Fibroblast of peridontal ligament (primary cell): ENCODE measurements at regions not wholly inside any gene's neighbourhood (a gene's known extent, or its start where the extent isn't known, plus 50 kb on each side); places are given as distances from the start of the nearest gene placed in this dataset.
"Not testable (repeated sequence)": the region's sequence is repeated elsewhere in the genome, so short reads cannot be mapped to it uniquely, and the experiment has no call there.

Source experiments
- DNase-seq: peaks from one replicate; pipeline ENCODE4 v3.0.0-alpha.2; 2010; ENCODE audit errors: extremely low read depth

DNA sequence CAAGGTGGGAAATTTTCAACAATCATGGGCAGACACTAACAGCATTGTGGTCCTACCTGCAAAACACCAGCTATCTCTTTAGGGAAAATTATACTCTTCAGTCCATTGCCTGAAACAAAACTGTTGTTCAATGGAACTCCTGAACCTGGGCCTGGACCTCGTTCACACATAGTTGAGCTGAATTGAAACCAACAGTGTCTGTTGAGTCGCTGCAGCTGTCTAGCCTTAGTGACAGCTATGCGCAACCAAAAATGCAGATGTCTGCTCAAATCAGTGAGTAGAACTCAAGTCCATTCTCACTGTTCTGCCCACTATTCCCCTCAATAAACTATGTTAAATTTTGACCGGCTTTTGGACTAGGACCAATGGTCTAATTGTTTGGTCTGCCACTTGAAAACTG lies 286.2 kb downstream of the TFAP2A start:
- DNase-seq, result no peak

DNA sequence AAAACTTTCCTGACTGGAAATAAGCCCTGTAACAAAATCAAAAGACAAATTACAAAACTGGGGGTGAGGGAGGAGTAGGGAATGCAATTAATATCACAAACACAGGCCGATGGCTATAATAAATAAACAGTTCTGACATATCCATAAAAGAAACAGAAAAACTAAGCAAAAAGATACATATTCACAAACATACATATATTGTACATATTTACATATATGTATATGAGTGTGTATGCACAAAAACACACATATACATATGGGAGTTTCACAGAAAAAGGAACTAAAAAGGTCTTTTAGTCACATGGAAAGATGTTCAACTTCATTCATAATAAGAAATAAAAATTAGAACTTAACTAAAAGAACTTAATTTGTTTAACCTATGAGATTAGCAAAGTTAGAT lies 292.7 kb downstream of the TFAP2A start:
- no peak for DNase-seq

DNA sequence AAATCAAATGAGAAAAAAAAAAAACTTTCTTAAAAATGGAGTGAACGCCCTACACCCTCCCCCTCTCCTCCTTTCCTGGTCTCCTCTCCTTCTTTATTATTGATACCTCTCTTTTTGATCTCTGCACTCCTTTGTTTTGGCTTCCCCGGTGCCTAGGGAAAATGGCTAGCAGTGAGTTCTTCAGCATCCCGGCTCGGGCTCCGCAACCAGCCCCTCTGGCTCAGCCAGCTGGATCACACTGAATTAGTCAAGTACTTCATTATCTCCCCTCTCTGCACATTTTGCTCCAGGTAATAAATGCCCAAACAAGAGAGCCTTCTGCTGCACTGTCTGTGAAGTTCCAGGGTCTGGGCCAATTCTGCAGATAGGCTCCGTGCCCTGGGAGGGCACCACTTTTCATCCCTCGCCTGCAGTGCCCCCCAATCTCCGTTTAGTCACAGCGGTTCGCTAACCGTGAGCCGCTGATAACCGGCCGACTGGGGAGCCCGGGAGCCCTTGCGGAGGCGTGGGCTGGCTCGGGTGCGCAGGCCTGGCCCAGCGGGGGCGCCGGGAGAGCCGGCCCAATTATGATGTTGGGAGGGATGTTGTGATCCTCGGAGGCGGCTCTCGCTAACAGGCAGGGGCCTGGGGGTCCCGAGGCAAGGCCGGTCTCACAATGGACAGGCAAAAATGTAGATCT lies 301.9 kb downstream of the TFAP2A start:
- no peak for DNase-seq

DNA sequence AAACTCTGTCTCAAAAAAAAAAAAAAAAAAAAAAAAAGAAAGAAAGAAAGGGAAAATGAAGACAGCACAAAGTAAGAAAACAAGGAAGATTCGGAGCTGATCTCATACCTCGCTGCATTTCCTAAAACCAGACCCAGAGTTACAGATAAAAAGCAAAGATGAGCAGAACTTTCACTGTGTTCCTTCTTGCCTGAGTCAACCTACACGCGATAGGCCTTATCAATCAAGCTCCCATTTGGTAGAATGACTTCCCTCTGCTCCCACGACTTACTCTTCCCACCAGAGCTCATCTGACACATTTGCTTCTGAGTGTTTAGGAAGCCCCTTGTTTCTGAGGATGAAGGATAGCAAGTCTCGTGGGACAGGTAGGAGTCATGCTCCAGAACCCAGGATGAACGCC lies 302.9 kb downstream of the TFAP2A start:
- DNase-seq, result no peak

DNA sequence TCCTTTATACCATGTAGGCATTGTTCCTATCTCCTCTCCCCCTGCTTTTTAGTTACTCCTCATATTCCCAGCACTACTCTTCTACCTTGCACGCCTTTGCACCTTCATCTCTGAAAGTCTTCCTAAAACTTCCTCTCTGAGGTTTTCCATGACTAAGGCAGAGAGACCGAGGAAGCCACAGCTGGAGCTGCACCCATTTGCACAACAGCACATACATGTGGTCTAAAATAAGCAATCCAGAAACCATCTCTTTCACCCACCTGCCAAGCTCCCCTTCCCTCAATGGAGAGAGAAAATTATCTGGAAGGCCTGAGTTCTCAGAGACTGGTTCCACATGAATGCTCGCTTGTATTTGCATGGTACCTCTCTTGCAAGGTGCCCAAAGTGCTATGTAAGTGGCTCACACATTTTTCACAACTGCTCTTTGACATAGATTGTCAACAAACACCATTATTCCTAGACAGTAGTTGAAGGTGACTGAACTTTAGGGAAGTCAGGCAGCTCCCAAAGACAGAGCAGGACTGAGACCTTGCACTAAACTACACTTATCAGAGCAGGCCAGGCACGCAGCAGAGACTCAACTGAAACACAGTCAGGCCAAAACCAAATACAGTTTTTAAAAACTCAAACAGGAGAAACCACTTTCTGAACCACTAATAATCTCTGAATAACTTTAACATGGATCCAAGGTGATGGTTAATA lies 313.2 kb downstream of the TFAP2A start:
- no peak for DNase-seq

DNA sequence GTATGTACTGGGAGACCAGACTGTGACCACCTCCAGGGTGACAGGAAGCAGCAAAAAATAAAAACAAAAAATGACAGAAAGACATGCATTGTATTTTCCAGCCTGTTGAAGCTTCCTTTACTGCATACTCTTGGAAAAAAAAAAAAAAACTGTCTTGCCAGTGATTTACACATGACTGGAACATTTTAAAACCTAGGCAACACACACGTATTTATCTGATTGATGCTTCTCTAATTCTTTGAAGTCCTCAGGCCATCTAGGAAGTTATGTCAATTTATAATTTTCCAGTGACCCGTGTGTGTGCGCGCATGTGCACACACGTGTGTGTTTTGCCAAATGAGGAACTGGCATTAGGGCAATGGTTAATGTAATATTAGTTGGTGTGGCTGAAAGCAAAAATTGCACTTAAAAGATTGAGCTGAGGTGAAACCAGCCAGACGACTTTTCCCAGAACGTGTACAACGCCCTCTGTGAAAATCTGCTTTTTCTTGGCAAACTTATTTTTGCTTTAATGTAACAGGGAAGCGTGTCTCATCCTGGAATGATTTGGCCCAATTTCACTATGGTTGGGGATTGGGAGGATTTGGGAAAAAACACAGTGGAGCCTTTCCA lies 315.2 kb downstream of the TFAP2A start:
- no peak for DNase-seq

DNA sequence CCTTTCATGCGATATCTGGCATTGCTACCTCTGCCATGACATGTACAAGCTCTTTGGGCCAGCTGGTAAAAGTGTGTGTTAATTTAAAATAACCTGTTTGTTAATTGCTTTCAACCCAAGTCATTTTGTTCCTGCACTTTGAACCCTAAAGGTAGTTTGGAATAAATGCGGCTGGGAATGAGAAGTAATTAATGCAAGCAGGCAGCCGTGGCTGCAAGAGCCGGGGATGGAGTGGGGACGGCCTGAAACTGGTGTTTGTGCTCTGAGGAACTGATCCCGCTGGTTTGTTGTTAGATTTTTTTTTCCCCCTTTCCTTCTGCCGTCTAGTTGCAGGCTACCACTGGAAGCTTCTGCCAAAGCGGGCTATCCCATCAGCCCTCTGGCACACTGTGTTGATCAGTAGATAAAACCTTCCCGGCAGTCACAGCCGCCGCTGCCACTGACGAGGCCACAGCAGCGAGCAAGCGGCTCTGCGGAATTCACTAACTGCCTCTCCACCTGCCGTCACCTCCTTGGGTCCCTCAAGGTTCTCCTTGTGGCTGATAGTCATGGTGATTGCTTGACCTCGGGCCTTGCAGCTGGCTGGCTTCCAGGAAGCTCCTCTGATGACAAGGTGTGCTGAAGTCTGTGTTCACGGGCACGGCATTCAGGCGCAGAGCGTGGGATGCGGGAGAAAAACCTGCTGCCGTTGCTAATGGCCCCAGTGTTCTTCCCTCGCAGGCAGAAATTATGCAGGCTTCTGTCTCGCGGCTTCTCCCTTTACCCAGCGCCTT lies 315.9 kb downstream of the TFAP2A start:
- no peak for DNase-seq

DNA sequence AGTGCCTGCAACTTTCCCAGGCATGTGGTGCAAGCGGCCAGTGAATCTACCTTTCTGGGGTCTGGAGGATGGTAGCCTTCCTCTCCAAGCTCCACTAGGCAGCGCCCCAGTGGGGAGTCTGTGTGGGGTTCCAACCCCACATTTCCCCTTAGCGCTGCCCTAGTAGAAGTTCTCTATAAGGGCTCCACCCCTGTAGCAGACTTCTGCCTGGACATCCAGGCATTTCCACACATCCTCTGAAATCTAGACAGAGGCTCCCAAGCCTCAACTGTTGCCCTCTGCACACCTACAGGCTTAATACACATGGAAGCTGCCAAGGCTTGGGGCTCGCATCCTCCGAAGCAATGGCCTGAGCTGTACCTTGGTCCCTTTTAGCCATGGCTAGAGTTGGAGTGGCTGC lies 321.6 kb downstream of the TFAP2A start:
- no peak for DNase-seq

DNA sequence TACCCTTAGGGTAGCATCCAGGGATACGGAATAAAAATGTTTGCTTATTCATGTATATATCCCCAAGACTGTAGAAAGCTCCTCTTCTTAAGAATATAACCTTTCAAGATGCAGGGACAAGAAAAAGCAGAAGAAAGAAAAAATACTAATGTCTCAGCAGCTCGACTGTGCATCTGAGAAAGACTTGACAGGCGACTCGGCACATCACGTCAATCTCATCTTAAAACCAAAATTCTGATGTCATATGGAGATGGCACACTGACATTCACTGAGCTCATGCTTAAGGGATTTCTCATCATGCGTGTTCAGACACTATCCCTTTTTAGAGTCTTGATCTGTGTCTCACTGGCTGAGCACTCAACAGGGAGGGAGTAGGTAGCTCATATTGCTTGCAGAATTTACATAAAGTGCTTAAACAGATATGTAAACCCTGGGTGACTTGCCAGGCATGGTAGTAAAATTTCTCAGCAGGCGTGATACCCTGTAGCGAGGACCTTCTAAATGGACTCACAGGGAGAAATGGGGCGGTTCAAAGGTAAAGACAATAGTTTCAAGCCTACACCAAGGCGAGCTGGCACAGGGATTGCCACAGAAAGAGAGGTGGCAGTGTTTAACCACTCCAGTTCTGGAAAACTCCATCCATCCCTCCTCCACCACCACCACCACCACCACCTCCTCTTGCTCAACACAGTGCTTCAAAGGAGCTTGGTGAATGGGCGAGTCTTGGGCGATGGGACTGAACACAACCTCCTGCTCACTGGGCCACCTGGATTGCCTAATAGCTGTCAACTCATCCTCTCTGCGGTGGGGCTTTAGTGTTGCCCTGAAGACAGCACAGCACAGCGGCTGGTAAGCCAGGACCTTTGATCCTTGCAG lies 330.5 kb downstream of the TFAP2A start:
- no peak for DNase-seq

DNA sequence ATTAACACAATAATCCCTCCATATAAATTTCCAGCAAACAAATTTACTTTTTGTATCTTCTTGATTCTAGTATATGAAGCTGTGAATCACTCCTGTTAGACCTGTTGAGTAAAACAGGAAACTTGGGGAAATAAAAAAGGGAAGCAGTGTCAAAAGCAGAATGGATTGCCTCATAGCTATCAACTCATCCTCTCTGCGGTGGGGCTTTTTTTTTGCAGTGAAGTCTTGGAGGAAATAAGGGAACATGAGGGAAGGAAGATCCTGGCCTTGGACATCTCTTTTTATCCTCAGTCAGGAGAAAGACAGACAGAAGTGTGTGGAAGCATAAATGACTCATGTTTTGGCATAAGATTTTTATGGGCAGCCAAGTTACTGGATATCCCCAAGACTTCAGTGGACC lies 332.5 kb downstream of the TFAP2A start:
- no peak for DNase-seq

DNA sequence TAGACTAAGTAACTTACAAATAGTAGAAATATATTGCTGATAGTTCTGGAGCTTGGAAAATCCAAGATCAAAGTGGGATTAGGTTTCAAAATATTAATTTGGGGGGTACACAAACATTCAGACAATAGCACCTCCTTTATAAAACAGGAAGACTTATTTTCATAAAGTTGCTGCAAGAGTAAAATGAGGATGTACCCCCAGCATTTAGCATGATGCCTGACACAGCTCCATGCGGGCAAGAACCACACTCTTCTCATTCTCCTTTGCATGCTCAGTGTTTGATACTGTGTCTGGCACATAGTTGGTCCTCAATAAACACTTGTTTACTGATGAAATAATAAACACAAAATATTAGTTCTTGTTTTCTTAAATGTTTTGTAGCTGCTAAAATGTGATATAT lies 332.9 kb downstream of the TFAP2A start:
- no peak for DNase-seq

DNA sequence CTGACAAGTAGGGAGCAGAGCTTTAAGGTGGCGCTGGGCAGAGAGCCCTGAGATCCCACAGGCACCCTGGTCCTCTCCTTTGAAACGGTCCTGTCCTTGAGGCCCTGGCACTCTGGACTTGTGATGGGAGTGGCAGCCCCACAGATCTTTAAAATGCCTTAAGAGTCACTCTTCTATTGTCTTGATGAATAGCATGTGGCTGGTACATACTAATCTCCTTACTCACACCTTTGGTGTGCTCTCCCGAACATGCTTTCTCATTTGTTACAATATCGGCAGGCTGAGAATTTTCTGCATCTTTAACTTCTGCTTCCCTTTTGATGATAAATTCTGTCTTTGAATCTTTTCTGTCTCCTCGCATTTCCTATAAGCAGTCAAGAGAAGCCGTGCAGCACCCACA lies 333.8 kb downstream of the TFAP2A start:
- DNase-seq, result no peak

DNA sequence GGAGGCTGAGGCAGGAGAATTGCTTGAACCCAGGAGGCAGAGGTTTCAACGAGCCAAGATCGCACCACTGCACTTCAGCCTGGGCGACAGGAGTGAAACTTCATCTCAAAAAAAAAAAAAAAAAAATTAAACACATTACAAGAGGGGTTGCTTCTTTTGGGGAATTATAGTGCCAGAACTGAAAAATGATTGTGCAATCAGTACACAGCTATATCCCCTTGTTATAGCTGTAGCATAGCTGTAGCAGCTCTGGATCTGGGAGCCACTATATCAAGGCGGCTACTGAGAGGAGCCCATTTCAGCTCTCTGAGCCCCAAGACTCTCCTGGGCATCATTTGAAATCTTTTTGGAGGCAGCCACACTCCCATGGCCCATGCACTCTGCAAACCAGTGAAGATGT lies 334.3 kb downstream of the TFAP2A start:
- DNase-seq, result no peak

DNA sequence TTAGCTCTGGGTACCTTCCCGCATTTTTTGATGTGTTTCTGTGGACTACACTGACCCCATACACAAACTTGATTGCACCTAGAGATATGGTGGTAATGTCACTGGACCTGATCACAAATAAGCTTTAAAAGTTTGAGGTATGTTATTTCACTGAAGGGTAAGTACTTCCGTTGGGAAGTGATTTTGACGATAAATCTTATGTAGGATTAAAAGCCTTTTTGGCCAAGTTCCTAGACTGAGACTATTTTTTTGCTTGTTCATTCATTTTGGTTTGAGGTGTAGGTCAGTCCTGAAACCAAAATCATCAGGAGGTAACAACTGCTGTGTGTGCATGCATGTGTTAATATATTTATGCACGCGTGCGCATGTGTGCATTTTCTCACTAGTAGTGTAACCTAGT lies 336.3 kb downstream of the TFAP2A start:
- no peak for DNase-seq

DNA sequence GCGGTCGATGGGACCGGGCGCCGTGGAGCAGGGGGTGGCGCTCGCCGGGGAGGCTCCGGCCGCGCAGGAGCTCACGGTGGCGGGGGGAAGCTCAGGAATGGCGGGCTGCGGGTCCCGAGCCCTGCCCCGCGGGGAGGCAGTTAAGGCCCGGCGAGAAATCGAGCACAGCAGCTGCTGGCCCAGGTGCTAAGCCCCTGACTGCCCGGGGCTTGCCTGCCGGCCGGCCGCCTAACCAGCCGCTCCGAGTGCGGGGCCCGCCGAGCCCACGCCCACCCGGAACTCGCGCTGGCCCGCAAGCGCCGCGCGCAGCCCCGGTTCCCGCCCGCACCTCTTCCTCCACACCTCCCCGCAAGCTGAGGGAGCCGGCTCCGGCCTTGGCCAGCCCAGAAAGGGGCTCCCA lies 340.1 kb downstream of the TFAP2A start:
- not testable (repeated sequence) for DNase-seq

DNA sequence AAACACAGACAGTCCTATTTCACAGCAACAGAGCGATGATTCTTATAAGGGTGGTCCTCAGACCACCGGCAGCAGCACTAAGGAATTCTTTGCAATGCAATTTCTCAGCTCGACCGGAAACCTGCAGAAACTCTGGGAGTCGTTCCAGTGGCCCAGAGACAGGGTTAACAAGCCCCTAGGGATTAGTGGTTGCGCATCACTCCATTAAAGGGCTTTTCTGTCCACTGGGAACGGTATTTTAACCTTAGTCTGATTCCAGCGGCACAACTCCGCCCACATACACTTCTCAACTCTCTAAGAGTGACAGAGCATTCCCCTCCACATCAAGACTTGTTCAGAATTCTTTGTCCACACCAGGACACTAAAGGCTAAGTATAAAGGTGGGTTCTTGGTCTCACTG lies 341.5 kb downstream of the TFAP2A start:
- DNase-seq, result no peak

DNA sequence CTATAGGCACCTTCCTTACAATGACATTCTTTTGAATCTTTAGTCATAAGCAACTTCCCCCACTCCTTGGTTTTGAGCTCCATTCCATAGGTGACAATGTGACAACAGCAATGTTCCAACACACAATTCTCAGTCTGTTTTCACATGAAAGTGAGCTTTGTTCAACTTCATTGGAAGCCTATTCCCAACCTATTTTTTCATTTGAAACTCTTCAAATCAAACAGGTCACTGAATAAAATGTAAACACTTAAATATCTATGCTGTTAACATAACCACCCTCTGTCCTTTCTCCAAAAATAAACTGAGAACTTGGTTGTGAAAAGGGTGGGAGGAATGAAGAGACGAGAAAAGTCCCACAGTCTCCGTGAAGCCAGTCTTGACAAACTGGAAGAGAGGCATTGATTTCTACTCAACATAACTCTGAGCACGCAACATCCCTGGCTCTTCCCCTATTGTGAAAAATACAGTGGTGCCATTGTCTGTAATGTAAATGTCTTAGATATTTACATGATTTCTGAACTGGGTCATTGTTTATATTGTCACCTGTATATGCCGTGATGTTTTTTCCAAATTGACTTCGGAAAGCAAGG lies 343.1 kb downstream of the TFAP2A start:
- no peak for DNase-seq

DNA sequence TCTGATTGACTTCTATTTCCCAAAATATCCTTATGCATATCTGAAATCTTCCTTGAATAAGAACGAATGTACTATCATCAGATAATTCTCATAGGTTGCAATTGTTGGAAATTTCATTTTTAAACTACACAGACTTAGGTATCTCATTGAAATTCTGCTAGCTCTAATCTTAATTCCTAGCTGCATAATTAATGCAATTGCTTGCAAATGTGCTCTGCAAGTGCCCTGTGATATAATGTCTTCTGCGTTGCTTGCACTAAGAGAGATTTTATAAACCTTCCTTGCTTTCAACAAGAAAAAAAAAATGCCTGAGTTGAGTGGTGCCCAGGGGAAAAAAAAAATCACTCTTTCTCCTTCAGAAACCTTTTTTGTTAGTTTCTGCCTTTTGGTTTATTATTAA lies 354.9 kb downstream of the TFAP2A start:
- no peak for DNase-seq

DNA sequence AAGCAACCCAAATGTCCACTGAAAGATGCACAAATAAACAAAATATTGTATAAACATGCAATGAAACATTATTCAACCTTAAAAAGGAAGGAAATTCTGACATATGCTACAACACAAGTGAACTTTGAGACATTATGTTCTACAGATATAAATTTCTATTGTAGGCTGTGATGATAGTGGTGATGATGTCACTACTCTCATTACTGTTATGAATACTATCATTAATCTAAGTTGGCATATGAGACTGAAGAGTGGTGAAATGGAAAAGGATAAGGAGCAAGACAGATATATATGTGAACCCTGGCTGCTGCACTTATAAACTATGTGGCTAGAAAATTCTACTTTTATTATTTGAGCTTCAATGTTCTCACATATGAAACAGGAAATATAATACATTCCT lies 360.2 kb downstream of the TFAP2A start:
- DNase-seq, result no peak

DNA sequence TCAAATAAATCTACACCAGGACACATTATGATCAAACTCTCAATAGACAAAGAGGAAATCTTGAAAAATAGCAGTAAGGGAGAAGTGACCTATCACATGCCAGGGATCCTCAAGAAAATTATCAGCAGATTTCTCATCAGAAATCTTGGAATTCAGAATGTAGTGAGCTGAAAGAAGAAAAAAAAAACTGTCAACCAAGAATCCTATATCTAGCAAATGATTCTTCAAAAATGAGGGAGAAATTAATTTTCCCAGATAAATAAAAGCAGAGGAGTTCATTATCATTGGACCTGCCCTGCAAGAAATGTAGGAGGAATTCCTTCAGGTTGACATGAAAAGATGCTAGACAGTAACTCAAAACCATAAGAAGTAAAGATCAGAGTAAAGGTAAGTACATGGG lies 363.6 kb downstream of the TFAP2A start:
- no peak for DNase-seq
